Suprapubic skin (tissue), 3 donors: ENCODE measurements at regions not wholly inside any gene's neighbourhood (a gene's known extent, or its start where the extent isn't known, plus 50 kb on each side); places are given as distances from the start of the nearest gene placed in this dataset.

ENCODE experiments used
- EP300 ChIP-seq: sonication (generic); formaldehyde crosslinking; IDR thresholded peaks from one replicate; pipeline ENCODE4 v1.6.1; 2017; ENCODE audit warnings: antibody characterized with exemption
- TF ChIP-seq, protein P1 (sequence below), 2 donors: fragments of 200-600 bp in 1 of 2; fragments of 450-650 bp in 1 of 2; sonication (generic) in 1 of 2; IDR thresholded peaks; one replicate each; pipeline ENCODE4 v1.5.1; 2016 to 2019; ENCODE audit warnings: antibody characterized with exemption in 2 of 2, mild to moderate bottlenecking in 1 of 2, moderate library complexity in 1 of 2

GRCh38 chr3:62981962-62982361, 106.7 kb upstream of the CADPS start:
- TF ChIP-seq, protein P1, sequence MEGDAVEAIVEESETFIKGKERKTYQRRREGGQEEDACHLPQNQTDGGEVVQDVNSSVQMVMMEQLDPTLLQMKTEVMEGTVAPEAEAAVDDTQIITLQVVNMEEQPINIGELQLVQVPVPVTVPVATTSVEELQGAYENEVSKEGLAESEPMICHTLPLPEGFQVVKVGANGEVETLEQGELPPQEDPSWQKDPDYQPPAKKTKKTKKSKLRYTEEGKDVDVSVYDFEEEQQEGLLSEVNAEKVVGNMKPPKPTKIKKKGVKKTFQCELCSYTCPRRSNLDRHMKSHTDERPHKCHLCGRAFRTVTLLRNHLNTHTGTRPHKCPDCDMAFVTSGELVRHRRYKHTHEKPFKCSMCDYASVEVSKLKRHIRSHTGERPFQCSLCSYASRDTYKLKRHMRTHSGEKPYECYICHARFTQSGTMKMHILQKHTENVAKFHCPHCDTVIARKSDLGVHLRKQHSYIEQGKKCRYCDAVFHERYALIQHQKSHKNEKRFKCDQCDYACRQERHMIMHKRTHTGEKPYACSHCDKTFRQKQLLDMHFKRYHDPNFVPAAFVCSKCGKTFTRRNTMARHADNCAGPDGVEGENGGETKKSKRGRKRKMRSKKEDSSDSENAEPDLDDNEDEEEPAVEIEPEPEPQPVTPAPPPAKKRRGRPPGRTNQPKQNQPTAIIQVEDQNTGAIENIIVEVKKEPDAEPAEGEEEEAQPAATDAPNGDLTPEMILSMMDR (IDR thresholded peaks at IDR 0.05) = no peak
- no peak for TF ChIP-seq EP300
